ENCODE measurements at regions not wholly inside any gene's neighbourhood (a gene's known extent, or its start where the extent isn't known, plus 50 kb on each side); places are given as distances from the start of the nearest gene placed in this dataset.

GRCh38 chr20:52469128-52469527 lies 277.5 kb upstream of the ZFP64 start:
- no peaks in the 10 kb centered on the region for H3K79me2 ChIP-seq (ENCODE audit: insufficient read depth, low read length)
- H3F3A ChIP-seq (ENCODE audit: low read depth) = no peaks in the 10 kb centered on the region
- H3K4me3 ChIP-seq (ENCODE audit: low read length, poor library complexity, severe bottlenecking) = no peak overlapping the region
- H3K36me3 ChIP-seq (ENCODE audit: insufficient read depth, low read length) = no peaks in the 10 kb centered on the region
- H2AFZ ChIP-seq (ENCODE audit: low read length) = no peak overlapping the region
- H3K4me2 ChIP-seq (ENCODE audit: low read depth, low read length, poor library complexity, severe bottlenecking) = no peak overlapping the region
- H3K9ac ChIP-seq (ENCODE audit: low read depth, low read length, poor library complexity, severe bottlenecking) = no peak overlapping the region
- H3K9me2 ChIP-seq (replicated peaks; ENCODE audit: low read depth, low read length) = no peaks in the 10 kb centered on the region
- H4K20me1 ChIP-seq (ENCODE audit: insufficient read depth, low read length, poor library complexity, severe bottlenecking) = no peaks in the 10 kb centered on the region
- TF ChIP-seq CTCF (conservative IDR thresholded peaks at IDR 0.05; ENCODE audit: low read length) = no peak
- no peak for TF ChIP-seq EZH2phosphoT487 (IDR thresholded peaks at IDR 0.05; ENCODE audit: borderline replicate concordance)
- no peaks in the 10 kb centered on the region for H3K4me1 ChIP-seq (ENCODE audit: insufficient read depth, low read length, poor library complexity, severe bottlenecking)
- H3K27me3 ChIP-seq (ENCODE audit: insufficient read depth, low read length, poor library complexity, severe bottlenecking) = no peaks in the 10 kb centered on the region
- no peaks in the 10 kb centered on the region for H3K9me3 ChIP-seq (ENCODE audit: insufficient read depth, low read depth, low read length)

- no peaks in the 10 kb centered on the region for H3K36me3 ChIP-seq (ENCODE audit: insufficient read depth, low read length)
- no peak for TF ChIP-seq CTCF (conservative IDR thresholded peaks at IDR 0.05; ENCODE audit: low read length)
- TF ChIP-seq EZH2phosphoT487 (IDR thresholded peaks at IDR 0.05; ENCODE audit: borderline replicate concordance) = no peak
These were observed 274.4 kb upstream of the ZFP64 start for GRCh38 chr20:52465991-52466390.

GRCh38 chr20:52461582-52461981 lies 270.0 kb upstream of the ZFP64 start:
- H3K9me2 ChIP-seq (replicated peaks; ENCODE audit: low read depth, low read length) = no peaks in the 10 kb centered on the region
- H3K4me3 ChIP-seq (ENCODE audit: low read length, poor library complexity, severe bottlenecking) = no peak overlapping the region
- no peak overlapping the region for H3K9ac ChIP-seq (ENCODE audit: low read depth, low read length, poor library complexity, severe bottlenecking)
- TF ChIP-seq EZH2phosphoT487 (IDR thresholded peaks at IDR 0.05; ENCODE audit: borderline replicate concordance) (no peak), CTCF (conservative IDR thresholded peaks at IDR 0.05; ENCODE audit: low read length) (no peak)
- H3F3A ChIP-seq (ENCODE audit: low read depth) = no peaks in the 10 kb centered on the region
- H3K4me1 ChIP-seq (ENCODE audit: insufficient read depth, low read length, poor library complexity, severe bottlenecking) = no peaks in the 10 kb centered on the region
- H4K20me1 ChIP-seq (ENCODE audit: insufficient read depth, low read length, poor library complexity, severe bottlenecking) = no peaks in the 10 kb centered on the region
- no peaks in the 10 kb centered on the region for H3K9me3 ChIP-seq (ENCODE audit: insufficient read depth, low read depth, low read length)
- H2AFZ ChIP-seq (ENCODE audit: low read length) = no peak overlapping the region
- no peaks in the 10 kb centered on the region for H3K79me2 ChIP-seq (ENCODE audit: insufficient read depth, low read length)
- no peaks in the 10 kb centered on the region for H3K36me3 ChIP-seq (ENCODE audit: insufficient read depth, low read length)
- no peaks in the 10 kb centered on the region for H3K27me3 ChIP-seq (ENCODE audit: insufficient read depth, low read length, poor library complexity, severe bottlenecking)
- no peak overlapping the region for H3K4me2 ChIP-seq (ENCODE audit: low read depth, low read length, poor library complexity, severe bottlenecking)

More at GRCh38 chr20:52465991-52466390, 274.4 kb upstream of the ZFP64 start:
- no peaks in the 10 kb centered on the region for H3K27me3 ChIP-seq (ENCODE audit: insufficient read depth, low read length, poor library complexity, severe bottlenecking)
- H3K4me3 ChIP-seq (ENCODE audit: low read length, poor library complexity, severe bottlenecking) = no peak overlapping the region
- no peak overlapping the region for H3K4me2 ChIP-seq (ENCODE audit: low read depth, low read length, poor library complexity, severe bottlenecking)
- H3K9me2 ChIP-seq (replicated peaks; ENCODE audit: low read depth, low read length) = no peaks in the 10 kb centered on the region
- H3K9ac ChIP-seq (ENCODE audit: low read depth, low read length, poor library complexity, severe bottlenecking) = no peak overlapping the region
- no peaks in the 10 kb centered on the region for H3K9me3 ChIP-seq (ENCODE audit: insufficient read depth, low read depth, low read length)
- H3K79me2 ChIP-seq (ENCODE audit: insufficient read depth, low read length) = no peaks in the 10 kb centered on the region
- H3K4me1 ChIP-seq (ENCODE audit: insufficient read depth, low read length, poor library complexity, severe bottlenecking) = no peaks in the 10 kb centered on the region
- no peaks in the 10 kb centered on the region for H4K20me1 ChIP-seq (ENCODE audit: insufficient read depth, low read length, poor library complexity, severe bottlenecking)
- H2AFZ ChIP-seq (ENCODE audit: low read length) = no peak overlapping the region
- no peaks in the 10 kb centered on the region for H3F3A ChIP-seq (ENCODE audit: low read depth)
